Activated naive CD8-positive, alpha-beta T cell treated with anti-CD3 and anti-CD28 coated beads, Interleukin-2, amount 50 U/mL, for 24 hours (primary cell): ENCODE measurements at regions not wholly inside any gene's neighbourhood (a gene's known extent, or its start where the extent isn't known, plus 50 kb on each side); places are given as distances from the start of the nearest gene placed in this dataset.

ENCODE experiments used
- ATAC-seq: fragments of 150-1000 bp; cut with Tn5 transposase; one replicate; pipeline ENCODE4 v1.10.0; 2021
- DNase-seq: peaks from one replicate; pipeline ENCODE4 v3.0.0; 2021
- H3K27ac Mint-ChIP-seq: one replicate; pipeline ENCODE4 v1.8.0; 2021; ENCODE audit warnings: mild to moderate bottlenecking, mixed read lengths
- H3K27me3 Mint-ChIP-seq: one replicate; pipeline ENCODE4 v1.8.0; 2021; ENCODE audit warnings: mixed read lengths
- H3K36me3 Mint-ChIP-seq: one replicate; pipeline ENCODE4 v1.8.0; 2021; ENCODE audit warnings: low read depth, mixed read lengths
- H3K4me1 Mint-ChIP-seq: one replicate; pipeline ENCODE4 v1.8.0; 2021; ENCODE audit warnings: mixed read lengths
- H3K4me3 Mint-ChIP-seq: one replicate; pipeline ENCODE4 v1.8.0; 2021; ENCODE audit warnings: mild to moderate bottlenecking, moderate library complexity, mixed read lengths
- H3K9me3 Mint-ChIP-seq: one replicate; pipeline ENCODE4 v1.8.0; 2021; ENCODE audit warnings: mixed read lengths

DNA sequence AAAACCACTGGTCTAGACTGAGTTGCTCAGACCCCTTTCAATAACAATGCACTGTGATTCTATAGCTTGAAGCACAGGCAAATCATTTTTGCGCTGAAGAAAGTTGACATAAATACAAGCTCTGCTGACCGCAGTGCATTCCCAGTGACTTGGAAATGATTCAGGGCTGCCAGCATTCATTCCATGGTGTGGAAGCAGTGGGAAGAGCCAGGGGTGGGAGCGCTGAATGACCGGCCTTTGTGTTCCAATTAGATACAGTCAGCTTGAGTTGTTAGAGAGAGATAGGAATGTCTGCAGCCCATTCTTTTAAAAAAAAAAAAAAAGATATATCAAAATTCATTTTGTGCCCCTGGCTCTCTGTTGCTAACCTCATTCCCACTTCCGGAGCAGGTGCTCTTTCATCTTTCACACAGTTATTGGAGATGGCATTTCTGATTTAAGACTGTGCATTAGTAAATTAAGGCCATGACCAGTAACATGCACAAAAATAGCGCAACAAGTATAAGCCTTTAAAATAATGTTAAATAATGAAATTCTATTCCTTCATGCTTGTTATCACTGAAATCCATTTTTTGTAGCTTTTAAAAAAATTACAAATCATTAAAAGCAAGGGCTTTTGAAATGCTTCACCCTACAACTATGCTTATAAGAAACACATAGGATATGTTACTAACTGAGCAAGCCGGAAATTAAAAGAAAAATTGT lies 59.4 kb upstream of the CTLA4 start:
- DNase-seq (no peak), ATAC-seq (no peak)
- Mint-ChIP-seq H3K4me1 (peaks cover 96% of the 10 kb centered on the region), H3K36me3 (peaks cover 10% of the 10 kb centered on the region), H3K27ac (no peak overlapping the region), H3K27me3 (no peaks in the 10 kb centered on the region), H3K4me3 (no peak overlapping the region), H3K9me3 (peaks cover 4% of the 10 kb centered on the region)

DNA sequence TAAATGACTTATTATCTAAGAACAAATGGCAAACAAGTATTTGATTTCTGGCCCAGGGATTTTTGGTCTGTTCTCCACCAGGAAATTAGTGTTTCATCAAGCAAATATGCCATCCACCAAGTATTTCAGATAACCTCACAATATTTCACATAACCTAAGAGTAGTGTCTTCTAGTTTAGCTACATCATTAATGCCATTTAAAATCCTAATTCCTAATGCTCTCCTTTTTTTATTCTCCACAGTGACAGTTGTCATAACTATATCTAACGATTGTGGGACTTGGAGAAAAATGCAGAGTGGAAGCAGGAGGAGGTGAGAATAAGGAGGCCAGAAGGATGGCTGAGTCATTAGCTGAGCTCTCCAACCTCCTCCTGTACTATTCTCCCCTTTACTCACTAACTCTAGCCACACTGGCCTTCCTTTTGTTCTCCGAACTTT lies 58.5 kb upstream of the CTLA4 start:
- peaks cover 4% of the 10 kb centered on the region for H3K9me3 Mint-ChIP-seq
- no peaks in the 10 kb centered on the region for H3K27me3 Mint-ChIP-seq
- DNase-seq = no peak
- no peak overlapping the region for H3K4me3 Mint-ChIP-seq
- peaks cover 10% of the 10 kb centered on the region for H3K36me3 Mint-ChIP-seq
- ATAC-seq = no peak
- peaks cover 96% of the 10 kb centered on the region for H3K4me1 Mint-ChIP-seq
- no peak overlapping the region for H3K27ac Mint-ChIP-seq

DNA sequence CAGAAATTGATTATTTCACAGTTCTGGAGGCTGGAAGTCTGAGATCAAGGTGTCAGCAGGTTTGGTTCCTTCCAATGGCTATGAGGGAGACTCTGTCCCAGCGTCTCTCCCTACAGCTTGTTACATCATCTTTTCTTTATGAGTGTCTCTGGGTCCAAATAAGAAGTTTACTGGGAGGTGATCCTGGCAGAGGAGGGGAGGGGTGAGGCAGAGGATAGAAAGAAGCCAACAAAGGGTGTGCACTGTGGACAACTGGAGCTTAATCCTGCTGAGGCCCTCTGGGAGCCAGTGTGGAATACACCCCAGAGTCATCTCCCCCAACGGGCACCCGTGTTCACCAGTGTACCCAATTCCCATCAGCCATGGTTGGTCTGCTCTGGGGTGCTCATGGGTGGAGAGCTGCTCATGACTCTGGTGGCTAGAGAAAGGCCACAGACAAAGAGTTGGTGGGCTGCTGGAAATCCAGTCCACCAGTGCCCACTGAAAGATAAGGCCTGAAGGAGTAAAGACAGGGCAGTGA lies 57.5 kb upstream of the CTLA4 start:
- Mint-ChIP-seq H3K4me1 (peaks cover 97% of the 10 kb centered on the region), H3K36me3 (peaks cover 10% of the 10 kb centered on the region), H3K27me3 (peaks cover 4% of the 10 kb centered on the region), H3K27ac (peak overlapping the region; percentile 47), H3K9me3 (peaks cover 4% of the 10 kb centered on the region), H3K4me3 (no peak overlapping the region)
- DNase-seq (no peak), ATAC-seq (no peak)

DNA sequence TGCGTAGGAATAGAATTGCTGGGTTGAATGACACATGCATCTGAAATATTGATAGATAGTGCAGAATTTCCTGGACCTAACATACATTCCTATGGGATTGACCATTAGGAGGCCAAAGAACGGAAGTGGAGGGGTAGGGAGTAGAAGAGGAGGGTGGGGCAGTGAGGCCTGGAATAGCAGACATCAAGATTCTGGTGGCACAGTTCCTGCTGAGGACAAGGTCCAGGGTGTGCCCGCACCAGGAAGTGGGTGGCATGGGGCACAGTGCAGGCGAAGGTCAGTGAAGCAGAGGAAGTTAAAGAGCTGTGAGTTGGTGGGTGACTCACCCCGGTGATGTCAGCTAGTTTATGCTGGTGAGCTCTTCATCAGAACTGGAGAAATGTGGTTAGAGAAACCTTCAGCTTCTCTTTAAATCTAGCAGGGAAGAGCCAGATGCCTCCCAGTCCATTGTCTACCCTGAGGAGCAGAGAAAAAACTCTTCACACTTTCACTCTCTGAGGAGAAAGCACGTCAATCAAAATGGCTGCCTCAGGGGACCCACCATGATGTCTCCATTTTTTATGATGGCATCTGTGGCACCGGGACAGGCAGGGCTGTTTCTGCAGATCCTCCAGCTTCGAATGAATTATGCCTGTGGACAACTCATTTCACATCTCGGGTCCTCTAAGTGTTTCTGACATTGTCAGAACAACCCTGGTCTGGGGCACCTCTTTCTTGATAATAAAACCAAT lies 55.9 kb upstream of the CTLA4 start:
- ATAC-seq (peak; percentile 96), DNase-seq (peak; percentile 81)
- Mint-ChIP-seq H3K27ac (peak overlapping the region; percentile 69), H3K4me3 (peak overlapping the region; percentile 52), H3K27me3 (peaks cover 9% of the 10 kb centered on the region), H3K4me1 (peaks cover 94% of the 10 kb centered on the region), H3K9me3 (no peaks in the 10 kb centered on the region), H3K36me3 (no peaks in the 10 kb centered on the region)

DNA sequence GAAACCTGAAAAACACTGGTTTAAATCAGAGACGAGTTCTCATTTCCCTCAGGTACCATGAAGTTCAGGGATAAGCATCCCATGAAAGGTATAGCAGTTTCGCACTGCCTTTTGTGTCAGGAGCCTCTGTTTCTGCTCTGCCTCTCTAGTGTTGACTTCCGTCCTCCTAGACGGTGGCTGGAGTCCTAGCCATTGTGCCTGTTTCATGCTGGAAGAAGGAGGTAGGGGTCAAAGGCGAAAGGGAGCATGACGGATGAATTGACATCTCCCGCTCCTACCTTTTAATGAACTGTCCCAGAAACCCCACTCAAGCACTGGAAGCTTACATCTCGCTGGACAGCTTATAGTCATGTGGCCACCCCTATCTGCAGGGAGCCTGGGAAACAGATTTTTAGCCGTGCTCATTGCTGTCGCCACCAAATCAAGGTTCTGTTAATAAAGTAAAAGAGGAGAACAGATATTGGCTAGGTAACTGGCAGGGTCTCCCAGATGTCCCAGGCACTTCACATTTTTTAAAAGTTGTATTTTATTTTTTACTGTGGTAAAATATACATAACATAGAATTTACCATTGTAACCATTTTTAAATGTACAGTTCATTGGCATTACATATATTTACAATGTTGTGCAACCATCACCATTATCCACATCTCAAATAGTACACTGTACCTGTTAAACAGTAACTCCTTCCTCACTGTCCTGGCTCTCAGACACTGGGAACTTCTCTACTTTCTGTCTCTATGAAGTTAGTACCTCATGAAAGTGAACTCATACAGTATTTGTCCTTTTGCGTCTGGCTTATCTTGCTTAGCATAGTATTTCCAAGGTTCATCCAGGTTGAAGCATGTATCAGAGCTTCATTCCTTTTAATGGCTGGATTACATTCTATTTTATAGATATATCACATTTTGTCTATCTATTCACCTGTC lies 55.0 kb upstream of the CTLA4 start:
- DNase-seq = no peak
- no peak for ATAC-seq
- Mint-ChIP-seq H3K27ac (peak overlapping the region; percentile 69), H3K4me1 (peaks cover 85% of the 10 kb centered on the region), H3K27me3 (peaks cover 12% of the 10 kb centered on the region), H3K4me3 (peak overlapping the region; percentile 52), H3K9me3 (no peaks in the 10 kb centered on the region), H3K36me3 (no peaks in the 10 kb centered on the region)

DNA sequence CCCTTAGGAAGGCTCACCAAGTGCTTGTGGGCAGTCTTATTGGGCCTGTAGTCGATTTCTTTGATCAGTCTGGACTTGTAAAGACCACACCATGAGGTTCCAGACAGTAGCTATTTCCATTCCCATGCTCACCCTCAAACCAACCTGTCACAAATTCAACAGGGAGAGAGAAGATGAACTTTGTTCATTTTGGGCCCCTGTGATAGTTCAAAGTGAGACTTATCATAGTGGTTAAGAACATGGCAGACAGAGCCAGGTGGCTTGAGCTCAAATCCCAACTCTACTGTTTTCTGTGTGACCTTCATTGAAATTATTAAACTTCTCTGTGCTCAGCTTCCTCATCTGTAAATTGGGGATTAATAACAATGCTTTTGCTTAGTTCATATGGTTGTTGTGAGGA lies 53.9 kb upstream of the CTLA4 start:
- Mint-ChIP-seq H3K36me3 (no peaks in the 10 kb centered on the region), H3K9me3 (no peaks in the 10 kb centered on the region), H3K27me3 (peaks cover 12% of the 10 kb centered on the region), H3K4me1 (peaks cover 75% of the 10 kb centered on the region), H3K27ac (peak overlapping the region; percentile 53), H3K4me3 (no peak overlapping the region)
- DNase-seq = no peak
- ATAC-seq = no peak

DNA sequence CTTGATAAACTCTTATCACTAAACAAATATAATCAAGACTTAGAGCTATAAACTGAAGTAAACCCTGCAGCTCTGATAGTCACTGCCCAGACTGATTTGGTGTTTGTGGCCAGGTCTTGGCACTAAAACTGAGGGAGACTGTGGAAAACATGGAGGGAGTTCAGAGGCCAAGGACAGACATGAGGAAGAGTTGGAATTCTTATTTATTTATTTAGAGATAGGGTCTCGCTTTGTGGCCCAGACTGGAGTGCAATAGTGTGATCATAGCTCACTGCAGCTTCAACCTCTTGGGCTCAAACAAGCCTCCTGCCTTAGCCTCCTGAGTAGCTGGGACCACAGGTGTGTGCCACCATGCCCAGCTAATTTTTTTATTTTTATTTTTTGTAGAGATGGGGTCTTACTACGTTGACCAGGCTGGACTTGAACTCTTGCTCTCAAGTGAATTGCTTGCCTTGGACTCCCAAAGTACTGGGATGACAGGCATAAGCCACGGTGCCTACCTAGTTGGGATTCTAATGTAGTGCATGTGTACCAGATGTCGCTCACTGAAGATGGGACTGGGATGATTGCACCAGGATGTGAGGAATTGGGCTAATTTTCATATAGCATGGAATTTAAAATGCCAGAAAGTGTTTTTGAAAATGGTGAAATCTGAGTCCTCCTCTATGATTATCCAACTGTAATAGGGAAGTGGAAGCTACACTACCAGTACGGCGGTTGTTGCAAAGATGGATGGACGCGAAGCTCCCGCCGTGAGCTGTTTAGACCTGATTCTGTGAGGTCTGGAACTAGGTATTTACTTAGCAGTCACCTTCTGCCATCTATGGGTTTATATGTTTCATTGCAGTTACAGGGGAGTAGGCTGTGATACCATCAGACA lies 52.7 kb upstream of the CTLA4 start:
- ATAC-seq = peak; percentile 62
- Mint-ChIP-seq H3K4me3 (peak overlapping the region; percentile 64), H3K36me3 (no peaks in the 10 kb centered on the region), H3K9me3 (no peaks in the 10 kb centered on the region), H3K27ac (peak overlapping the region; percentile 70), H3K4me1 (peaks cover 63% of the 10 kb centered on the region), H3K27me3 (peaks cover 12% of the 10 kb centered on the region)
- DNase-seq = peak; percentile 45

DNA sequence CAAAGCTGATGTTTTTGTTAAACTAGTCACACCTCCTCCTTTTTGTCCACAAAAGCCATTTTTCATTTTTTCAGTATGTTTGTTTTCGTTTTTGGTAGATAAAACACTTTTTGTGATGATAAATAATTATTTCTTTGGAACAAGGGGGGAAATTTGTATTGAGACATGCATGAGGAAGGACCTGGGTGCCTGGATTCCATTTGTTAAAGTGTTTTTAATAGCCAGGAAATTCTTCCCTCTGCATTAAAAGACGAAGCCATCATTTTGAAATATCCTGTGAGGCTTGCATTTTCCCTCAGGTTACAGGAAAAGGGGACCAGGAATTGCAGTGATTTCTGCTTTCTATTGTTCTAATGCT lies 52.1 kb upstream of the CTLA4 start:
- Mint-ChIP-seq H3K9me3 (no peaks in the 10 kb centered on the region), H3K4me3 (no peak overlapping the region), H3K27me3 (peaks cover 12% of the 10 kb centered on the region), H3K4me1 (peaks cover 57% of the 10 kb centered on the region), H3K36me3 (no peaks in the 10 kb centered on the region), H3K27ac (no peak overlapping the region)
- ATAC-seq (no peak), DNase-seq (no peak)

DNA sequence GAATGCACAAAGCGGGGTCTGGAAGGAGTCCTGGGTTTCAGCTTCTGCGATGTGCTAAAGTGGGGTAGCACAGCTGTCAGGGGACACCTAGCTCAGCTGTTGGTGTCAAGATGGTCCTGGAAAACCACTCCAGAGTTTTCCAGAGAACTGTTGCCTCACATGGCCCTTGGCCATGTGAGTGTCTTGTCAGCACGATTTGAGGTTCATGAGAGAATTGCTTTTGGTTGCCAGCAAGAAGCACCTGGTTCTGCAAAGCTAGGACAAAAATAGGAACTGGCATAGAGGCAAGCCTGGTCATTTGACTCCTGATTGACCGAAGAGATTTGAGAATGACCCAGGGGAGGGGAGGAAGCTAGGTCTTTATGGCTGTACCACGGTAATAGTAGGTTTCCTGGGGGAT lies 50.4 kb upstream of the CTLA4 start:
- ATAC-seq (no peak), DNase-seq (no peak)
- peaks cover 46% of the 10 kb centered on the region for H3K4me1 Mint-ChIP-seq
- no peaks in the 10 kb centered on the region for H3K9me3 Mint-ChIP-seq
- no peak overlapping the region for H3K4me3 Mint-ChIP-seq
- peaks cover 12% of the 10 kb centered on the region for H3K27me3 Mint-ChIP-seq
- no peak overlapping the region for H3K27ac Mint-ChIP-seq
- no peaks in the 10 kb centered on the region for H3K36me3 Mint-ChIP-seq
